ENCODE measurements at regions not wholly inside any gene's neighbourhood (a gene's known extent, or its start where the extent isn't known, plus 50 kb on each side); places are given as distances from the start of the nearest gene placed in this dataset.

GRCh38 chr2:151051574-151052220, 210.0 kb downstream of the RBM43 start:
- Histone ChIP-seq H3K9me3 (no peaks in the 10 kb centered on the region), H3K4me1 (no peaks in the 10 kb centered on the region), H3K27me3 (ENCODE audit: insufficient read depth in 3 of 3, low read length in 2 of 3) (no peaks in the 10 kb centered on the region), H3K4me3 (no peak overlapping the region), H3K36me3 (ENCODE audit: insufficient read depth in 1 of 2, low read depth in 1 of 2) (no peaks in the 10 kb centered on the region), H3K27ac (no peak overlapping the region)
- 0 to 9% (median 3%) methylated on average over 2 of the region's 2 CpGs for WGBS, 3 donors
- intact Hi-C loops (cut with DNase I): loop anchor here (5.0 kb wide), 1 partner anchor 1454 kb away; no protein-coding TSS in a partner anchor
- TF ChIP-seq CTCF (IDR thresholded peaks at IDR 0.05): peak; percentile 63
- DNase-seq (no peak), ATAC-seq (peak in 1 of 4 donors; percentile 47)

- Histone ChIP-seq H3K9me3 (no peaks in the 10 kb centered on the region), H3K27me3 (ENCODE audit: insufficient read depth in 3 of 3, low read length in 2 of 3) (no peaks in the 10 kb centered on the region), H3K36me3 (ENCODE audit: insufficient read depth in 1 of 2, low read depth in 1 of 2) (no peaks in the 10 kb centered on the region), H3K27ac (no peak overlapping the region), H3K4me3 (no peak overlapping the region), H3K4me1 (no peaks in the 10 kb centered on the region)
- ATAC-seq: no peak
- no peak for DNase-seq
- TF ChIP-seq CTCF (IDR thresholded peaks at IDR 0.05): no peak
- intact Hi-C loops (cut with DNase I): loop anchor here (5.0 kb wide), 1 partner anchor 1452 kb away; no protein-coding TSS in a partner anchor
- 52 to 78% (median 64%) methylated on average over 1 of the region's 1 CpG for WGBS, 3 donors
Observed at GRCh38 chr2:151049746-151050145, 211.9 kb downstream of the RBM43 start.

GRCh38 chr2:151048331-151049054, 213.2 kb downstream of the RBM43 start:
- Histone ChIP-seq H3K27ac (no peak overlapping the region), H3K36me3 (ENCODE audit: insufficient read depth in 1 of 2, low read depth in 1 of 2) (no peaks in the 10 kb centered on the region), H3K27me3 (ENCODE audit: insufficient read depth in 3 of 3, low read length in 2 of 3) (no peaks in the 10 kb centered on the region), H3K4me3 (no peak overlapping the region), H3K4me1 (no peaks in the 10 kb centered on the region), H3K9me3 (no peaks in the 10 kb centered on the region)
- intact Hi-C loops (cut with DNase I): no loop called here
- DNase-seq: no peak
- 89 to 92% (median 90%) methylated on average over 6 of the region's 6 CpGs for WGBS, 3 donors
- ATAC-seq: no peak
- TF ChIP-seq CTCF (IDR thresholded peaks at IDR 0.05): no peak

GRCh38 chr2:151043484-151043883, 218.2 kb downstream of the RBM43 start:
- Histone ChIP-seq H3K4me3 (no peak overlapping the region), H3K9me3 (no peaks in the 10 kb centered on the region), H3K4me1 (no peaks in the 10 kb centered on the region), H3K27me3 (ENCODE audit: insufficient read depth in 3 of 3, low read length in 2 of 3) (no peaks in the 10 kb centered on the region), H3K36me3 (ENCODE audit: insufficient read depth in 1 of 2, low read depth in 1 of 2) (no peaks in the 10 kb centered on the region), H3K27ac (no peak overlapping the region)
- TF ChIP-seq CTCF (IDR thresholded peaks at IDR 0.05): no peak
- no peak for DNase-seq
- intact Hi-C loops (cut with DNase I): no loop called here
- ATAC-seq: no peak
- WGBS, 3 donors: 61 to 67% (median 66%) methylated on average over 5 of the region's 5 CpGs
